H7 (cell line): ENCODE measurements at regions not wholly inside any gene's neighbourhood (a gene's known extent, or its start where the extent isn't known, plus 50 kb on each side); places are given as distances from the start of the nearest gene placed in this dataset.

ENCODE experiments used
- DNase-seq: peaks from one replicate; pipeline ENCODE4 v3.0.0; 2012
- H3K27me3 ChIP-seq: 2 replicates; pipeline ENCODE4 v1.6.0; 2011; ENCODE audit warnings: mild to moderate bottlenecking, low read length; ENCODE audit not compliant: control insufficient read depth, insufficient read depth
- H3K36me3 ChIP-seq: replicated peaks from 2 replicates; pipeline ENCODE4 v1.5.1; 2011; ENCODE audit warnings: low read length; ENCODE audit not compliant: control insufficient read depth, insufficient read depth
- H3K4me3 ChIP-seq: 2 replicates; pipeline ENCODE4 v1.5.1; 2011; ENCODE audit warnings: low read depth, mild to moderate bottlenecking, control low read depth, low read length, moderate library complexity; ENCODE audit not compliant: insufficient read depth

DNA sequence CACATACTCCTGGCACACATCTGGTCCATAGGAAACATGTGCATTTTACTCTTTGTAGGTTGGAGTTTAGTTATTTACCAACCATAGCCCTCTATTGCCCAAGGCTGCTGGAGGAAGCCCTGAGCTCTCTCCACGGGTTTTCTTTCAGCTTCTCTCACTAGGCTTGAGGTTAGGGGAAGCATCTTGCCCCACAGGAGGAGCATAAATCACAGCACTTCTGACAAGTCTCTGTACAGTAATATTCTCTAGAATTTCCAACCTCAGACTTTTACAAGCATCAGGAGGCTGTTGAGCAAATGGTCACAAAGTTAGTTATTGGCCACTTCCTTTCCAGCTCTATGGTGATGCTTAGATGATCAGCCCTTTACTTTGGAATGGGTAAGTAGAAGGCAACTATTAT lies 122.9 kb upstream of the GLI3 start:
- no peaks in the 10 kb centered on the region for H3K36me3 ChIP-seq
- no peaks in the 10 kb centered on the region for H3K27me3 ChIP-seq
- no peak for DNase-seq
- H3K4me3 ChIP-seq = no peak overlapping the region

DNA sequence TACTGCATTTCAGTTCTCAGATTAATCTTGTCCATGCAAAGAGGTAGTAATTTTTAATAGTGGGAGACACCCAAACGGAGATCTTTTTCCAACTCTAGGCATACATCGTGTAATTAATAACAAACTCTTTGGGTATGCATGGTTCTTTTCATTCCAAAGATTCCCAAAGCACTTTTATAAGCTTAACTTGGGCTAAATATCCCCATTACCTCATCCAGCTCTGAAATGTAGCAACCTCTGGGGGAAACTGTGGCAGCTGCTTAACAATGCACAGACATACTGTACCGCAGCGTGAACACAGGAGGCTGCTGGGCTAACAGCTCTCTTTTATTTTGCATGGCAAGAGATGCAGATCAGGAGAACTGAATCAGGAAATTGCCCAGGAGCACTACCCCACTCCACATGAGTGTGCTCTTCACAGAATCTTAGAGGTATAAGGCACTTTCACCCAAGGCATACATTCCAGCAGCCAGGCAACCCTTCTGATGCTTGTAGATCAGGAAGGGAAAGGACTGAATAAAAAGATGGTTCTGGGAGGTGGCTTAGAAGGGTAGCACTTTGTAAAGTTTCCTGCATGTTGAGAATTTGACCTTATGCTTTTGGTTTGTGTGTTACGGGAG lies 114.4 kb upstream of the GLI3 start:
- Histone ChIP-seq H3K27me3 (no peaks in the 10 kb centered on the region), H3K4me3 (no peak overlapping the region), H3K36me3 (no peaks in the 10 kb centered on the region)
- DNase-seq = no peak

DNA sequence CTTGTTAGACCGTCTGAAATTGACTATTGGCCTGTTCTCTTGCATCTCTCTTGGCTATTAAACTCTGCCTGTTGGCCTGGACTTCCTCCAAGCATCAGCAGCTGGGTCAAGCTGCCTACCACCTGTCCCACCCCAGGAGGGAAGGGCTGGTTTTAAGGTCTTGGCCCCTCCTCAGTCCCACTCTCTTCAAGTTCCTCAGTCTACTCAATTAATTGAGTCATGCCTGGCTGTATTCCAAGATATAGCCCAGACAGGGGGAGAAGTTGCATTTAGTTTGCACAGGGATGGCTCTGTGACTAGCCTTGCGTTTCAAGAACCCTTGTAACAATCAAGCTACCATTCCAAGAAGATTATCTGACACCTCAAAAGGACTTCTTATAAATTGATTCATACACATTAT lies 113.8 kb upstream of the GLI3 start:
- no peak for DNase-seq
- no peaks in the 10 kb centered on the region for H3K36me3 ChIP-seq
- no peak overlapping the region for H3K4me3 ChIP-seq
- H3K27me3 ChIP-seq = no peaks in the 10 kb centered on the region

DNA sequence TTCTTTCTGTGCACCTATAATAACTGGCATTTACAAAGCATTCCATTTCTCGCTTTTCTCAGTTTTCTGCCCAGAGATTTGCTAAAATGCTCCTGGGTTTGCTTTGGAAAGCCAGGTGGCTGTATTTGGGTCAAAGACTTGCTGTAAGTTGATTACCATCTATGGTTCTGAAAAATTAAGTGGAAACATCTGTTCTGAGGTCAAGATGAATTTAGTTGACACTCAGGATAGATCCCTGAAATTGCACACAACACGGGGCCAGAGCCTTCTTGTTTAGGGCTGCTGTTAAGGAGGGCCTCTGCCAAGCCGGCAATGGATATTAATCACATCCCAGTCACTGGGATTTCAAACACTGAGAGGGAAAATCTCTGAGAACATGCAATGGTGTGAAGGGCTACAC lies 111.6 kb upstream of the GLI3 start:
- no peaks in the 10 kb centered on the region for H3K36me3 ChIP-seq
- no peaks in the 10 kb centered on the region for H3K27me3 ChIP-seq
- H3K4me3 ChIP-seq = no peak overlapping the region
- no peak for DNase-seq

DNA sequence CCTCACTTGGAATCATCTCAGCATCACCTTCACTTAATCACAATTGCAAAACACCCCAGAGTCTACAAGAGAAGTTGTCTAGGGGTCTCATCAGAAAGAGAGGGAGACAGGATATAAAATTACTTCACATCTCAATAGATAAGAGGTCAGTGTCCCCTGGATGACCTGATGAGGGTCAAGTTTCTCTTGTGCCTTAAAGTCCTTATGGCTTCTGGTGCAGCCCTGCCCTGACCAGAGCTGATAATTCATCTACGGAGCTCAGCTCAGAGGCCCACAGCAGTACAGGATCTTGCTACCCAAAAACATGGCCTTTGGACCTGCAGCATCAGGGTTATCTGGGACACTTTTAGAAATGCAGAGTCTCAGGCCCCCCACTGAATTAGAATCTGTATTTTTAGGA lies 111.1 kb upstream of the GLI3 start:
- no peak for DNase-seq
- Histone ChIP-seq H3K4me3 (no peak overlapping the region), H3K27me3 (no peaks in the 10 kb centered on the region), H3K36me3 (no peaks in the 10 kb centered on the region)

DNA sequence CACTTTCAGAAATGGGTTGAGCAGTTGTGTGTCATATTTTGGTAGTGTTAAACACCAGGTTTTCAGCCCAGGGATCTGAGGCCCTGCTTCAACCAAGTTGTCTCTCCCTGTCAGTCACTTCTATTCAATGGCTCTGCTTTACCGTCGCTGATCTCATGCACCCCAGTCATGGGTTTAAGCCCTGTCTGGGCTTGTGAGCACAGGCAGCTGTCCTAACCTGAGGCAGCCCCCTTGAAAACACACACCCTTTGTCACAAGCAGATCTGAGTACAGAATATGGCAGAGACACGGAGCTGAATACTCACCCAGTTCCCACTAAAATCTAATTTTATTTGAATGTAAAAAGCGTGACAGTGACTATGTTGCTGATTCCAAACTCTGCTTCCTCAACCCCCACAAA lies 110.6 kb upstream of the GLI3 start:
- DNase-seq = no peak
- H3K27me3 ChIP-seq = no peaks in the 10 kb centered on the region
- H3K36me3 ChIP-seq = no peaks in the 10 kb centered on the region
- no peak overlapping the region for H3K4me3 ChIP-seq

DNA sequence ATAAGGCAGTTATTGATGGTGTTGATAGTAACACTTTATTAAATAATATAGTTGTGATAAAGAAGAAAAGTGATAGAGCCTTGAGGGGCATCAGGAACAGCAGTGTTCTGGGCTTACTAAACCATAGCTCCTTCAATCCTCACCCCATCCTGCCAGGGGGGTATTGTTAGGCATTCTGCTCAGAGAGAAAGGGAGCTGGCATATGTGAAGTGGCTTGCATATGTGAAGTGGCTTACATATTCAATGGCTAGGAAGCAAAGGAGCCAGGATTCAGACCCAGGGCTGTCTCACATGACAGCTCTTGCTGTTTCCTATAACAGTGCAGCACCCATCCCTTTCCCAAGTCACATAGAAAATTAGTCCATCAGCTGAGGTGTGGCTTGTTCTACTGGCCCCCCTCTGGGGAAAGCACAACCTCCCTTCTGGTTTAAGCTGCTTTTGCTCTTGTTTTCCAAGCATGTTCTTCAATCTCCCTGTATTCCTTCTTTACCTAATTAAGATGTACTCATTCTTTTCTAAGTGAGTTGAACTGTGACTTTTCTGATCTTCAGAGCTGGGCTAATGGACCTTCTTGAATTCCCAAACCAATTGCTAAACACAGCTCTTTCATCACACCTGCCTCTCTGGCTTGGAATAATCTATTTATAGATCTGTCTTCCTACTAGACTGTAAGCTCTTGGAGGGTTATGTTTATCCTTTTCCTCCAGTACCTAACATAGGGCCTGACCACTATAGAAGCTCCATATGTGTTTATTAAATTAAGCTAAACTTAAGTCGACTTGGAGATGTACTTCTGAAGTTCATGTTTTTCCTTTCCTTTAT lies 108.7 kb upstream of the GLI3 start:
- Histone ChIP-seq H3K27me3 (no peaks in the 10 kb centered on the region), H3K4me3 (no peak overlapping the region), H3K36me3 (no peaks in the 10 kb centered on the region)
- peak; percentile 40 for DNase-seq

DNA sequence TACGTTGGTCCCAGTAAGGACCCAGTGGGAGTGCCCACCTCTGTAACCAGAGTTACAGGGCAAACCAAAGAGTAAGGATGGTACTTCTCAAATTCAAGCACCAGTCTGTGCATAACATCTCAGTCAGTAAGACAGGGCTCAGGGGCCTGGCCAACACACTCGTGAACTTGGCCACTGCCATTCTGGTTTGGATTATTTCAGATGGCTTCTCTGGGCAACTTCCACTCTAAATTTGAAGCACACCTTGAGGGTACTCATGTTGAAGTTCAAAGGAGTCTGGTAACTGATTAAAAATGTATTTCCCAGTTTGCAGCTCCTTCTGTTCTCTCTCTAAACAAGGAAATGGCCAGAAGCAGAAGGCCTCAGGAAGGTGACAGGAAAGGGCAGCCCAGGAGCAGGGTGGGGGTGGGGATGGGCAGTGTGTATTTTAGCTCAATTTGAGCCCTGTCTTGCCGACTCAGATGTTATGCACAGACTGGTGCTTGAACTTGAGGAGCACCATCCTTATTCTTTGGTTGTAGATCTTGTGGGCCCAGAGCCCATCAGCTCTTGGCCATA lies 107.3 kb upstream of the GLI3 start:
- Histone ChIP-seq H3K36me3 (no peaks in the 10 kb centered on the region), H3K4me3 (no peak overlapping the region), H3K27me3 (no peaks in the 10 kb centered on the region)
- no peak for DNase-seq

DNA sequence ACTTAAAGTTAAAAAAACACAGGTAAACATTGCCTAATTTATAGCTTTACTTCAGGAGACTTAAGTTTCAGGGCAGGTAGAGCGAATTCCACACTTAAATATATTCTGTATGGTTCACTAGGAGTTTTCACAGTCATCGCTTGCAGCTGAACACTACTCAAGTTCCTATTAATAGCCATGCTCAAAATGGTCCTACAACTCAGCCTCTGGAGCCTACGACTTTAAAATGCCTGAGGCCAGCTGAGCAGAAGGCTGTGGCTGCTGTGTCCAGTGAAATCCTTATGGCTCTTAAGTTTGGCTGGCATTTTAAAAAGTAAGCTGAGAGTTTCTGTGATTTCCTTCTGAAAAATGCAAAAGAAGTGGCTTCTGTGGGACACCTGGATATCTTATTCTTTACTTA lies 105.4 kb upstream of the GLI3 start:
- no peaks in the 10 kb centered on the region for H3K36me3 ChIP-seq
- no peak for DNase-seq
- H3K4me3 ChIP-seq = no peak overlapping the region
- H3K27me3 ChIP-seq = no peaks in the 10 kb centered on the region

DNA sequence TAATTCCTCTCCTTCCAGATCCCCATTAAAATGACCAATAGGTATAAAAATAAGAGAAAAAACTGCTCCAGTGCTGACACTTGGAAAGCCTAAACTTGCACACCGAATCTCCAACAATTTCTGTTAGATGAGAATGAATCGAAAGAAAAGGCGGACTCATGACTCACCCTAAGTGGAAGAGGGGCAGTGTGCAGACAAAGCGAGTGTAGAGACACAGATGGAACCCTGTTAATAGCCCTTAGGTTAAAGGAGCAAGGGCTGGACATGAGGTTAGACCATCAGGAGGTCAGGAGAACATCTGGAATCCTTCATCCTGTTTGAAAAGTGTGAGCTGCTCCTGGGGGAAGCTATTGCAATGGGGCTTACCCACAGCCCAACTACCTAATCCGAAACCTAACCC lies 103.4 kb upstream of the GLI3 start:
- no peak for DNase-seq
- no peaks in the 10 kb centered on the region for H3K36me3 ChIP-seq
- no peaks in the 10 kb centered on the region for H3K27me3 ChIP-seq
- H3K4me3 ChIP-seq = no peak overlapping the region

DNA sequence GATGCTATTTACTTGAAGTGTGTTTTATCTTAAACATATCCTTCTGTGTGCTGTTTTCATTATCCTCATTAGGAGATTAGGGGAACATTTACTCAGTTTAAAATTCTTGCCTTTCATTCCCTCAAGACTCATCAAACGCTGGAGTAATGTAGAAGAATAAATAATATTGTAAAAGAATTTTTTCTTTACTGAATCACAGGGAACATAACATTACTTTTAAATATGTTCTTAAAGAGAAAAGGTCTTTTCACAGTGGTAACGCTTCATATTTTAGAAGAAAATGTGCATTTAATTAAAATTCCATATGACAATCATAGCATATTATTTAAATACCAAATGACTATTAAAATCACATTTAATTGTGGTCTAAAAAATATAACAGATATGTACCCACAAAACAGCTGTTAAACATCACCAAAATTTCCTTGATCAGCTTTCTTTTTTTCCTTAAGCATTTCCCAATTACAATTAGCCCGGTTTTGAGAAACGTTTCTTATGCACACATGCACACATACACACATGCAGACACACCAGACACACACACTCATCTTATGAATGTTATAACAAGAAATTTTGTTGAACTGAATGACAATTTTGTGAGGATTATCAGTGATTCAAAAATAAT lies 102.0 kb upstream of the GLI3 start:
- Histone ChIP-seq H3K36me3 (no peaks in the 10 kb centered on the region), H3K4me3 (no peak overlapping the region), H3K27me3 (no peaks in the 10 kb centered on the region)
- DNase-seq = no peak

DNA sequence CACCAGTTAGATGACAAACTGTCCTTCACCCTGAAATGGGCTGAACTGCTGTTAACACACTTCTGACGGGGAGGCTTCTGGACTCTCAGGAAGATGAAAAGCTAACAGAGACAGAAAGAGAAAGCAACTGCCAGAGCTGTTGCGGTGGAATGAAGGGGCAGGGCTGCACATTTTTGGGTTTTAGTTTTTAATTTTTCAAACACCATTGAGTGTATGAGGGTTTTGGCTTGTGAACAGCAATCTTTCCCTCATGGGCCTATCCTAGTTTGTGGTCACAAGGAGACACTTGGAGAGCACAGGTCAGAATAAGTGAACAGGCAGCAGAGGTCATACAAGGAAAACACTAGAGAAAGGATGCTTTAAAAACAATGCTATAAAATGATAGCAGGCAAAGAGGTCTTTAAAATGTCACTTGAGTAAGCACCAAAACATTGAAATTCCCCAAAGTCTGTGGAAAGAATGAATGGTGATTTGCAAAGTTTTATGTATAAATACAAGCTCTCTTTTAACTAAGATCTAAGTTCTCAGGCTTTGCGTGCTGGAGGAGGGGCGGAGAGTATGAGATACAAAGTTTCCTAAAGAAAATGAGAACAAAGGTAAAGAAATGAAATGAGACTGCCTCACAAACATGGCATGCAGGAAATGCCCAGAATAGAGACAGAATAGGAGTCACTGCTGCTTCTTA lies 101.4 kb upstream of the GLI3 start:
- Histone ChIP-seq H3K4me3 (no peak overlapping the region), H3K27me3 (no peaks in the 10 kb centered on the region), H3K36me3 (no peaks in the 10 kb centered on the region)
- no peak for DNase-seq

DNA sequence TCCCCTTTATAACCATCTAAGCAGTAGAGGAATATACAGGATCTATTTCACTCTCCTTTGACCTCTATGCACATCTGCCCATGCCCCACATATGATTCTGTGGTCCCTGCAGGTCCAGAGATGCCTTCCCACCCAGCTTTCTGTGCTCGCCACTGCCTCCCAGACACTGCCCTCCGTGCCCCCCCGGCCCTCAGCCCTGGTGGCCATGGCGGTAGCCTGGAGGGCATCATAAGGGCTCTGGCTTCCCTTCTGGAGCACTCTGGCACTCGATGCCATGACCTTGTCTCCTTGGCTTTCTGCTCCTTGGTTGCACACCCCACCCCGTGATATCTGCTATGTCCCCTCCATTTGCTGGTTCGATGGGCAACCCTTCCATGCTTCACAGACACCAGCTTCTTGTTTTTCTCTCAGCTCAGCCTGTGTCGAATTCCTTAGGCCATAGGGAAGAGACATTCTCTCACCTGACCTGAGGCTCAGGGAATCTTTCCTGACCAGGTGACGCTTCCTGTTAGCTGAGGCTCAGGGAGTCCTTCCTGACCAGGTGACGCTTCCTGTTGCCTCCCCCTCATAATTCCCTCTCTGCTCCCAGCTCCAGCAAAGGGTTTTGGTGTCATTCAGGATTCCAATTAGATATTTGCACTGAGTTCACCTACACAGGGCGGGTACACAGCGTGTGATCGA lies 100.4 kb upstream of the GLI3 start:
- H3K36me3 ChIP-seq = no peaks in the 10 kb centered on the region
- DNase-seq = no peak
- no peak overlapping the region for H3K4me3 ChIP-seq
- no peaks in the 10 kb centered on the region for H3K27me3 ChIP-seq

DNA sequence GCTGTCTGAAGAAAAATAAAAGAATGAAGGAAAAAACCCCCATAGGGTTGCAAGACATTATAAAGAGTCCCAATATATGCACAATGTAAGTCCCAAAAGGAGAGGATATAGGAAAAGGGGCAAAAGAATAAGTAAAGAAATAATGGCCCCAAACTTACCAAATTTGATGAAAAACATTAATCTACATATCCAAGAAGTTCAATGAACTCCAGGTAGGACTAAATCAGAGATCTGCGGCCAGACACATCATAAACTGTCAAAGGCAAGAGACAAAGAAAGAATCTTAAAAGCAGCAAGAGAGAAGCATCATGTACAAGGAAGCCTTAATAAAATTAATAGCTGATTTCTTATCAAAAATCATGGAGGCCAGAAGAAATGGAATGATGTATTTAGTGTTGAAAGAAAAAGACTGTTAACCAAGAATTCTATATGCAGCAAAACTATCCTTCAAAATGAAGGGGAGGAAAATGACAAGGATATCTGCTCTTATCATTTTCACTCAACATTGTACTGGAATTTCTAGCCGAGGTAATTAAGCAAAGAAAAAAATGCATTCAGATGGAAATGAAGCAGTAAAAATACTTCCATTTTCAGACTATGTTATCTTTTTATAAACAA lies 95.7 kb upstream of the GLI3 start:
- Histone ChIP-seq H3K36me3 (no peaks in the 10 kb centered on the region), H3K27me3 (no peaks in the 10 kb centered on the region), H3K4me3 (no peak overlapping the region)
- no peak for DNase-seq
